Smooth muscle cell (in vitro differentiated cells): ENCODE measurements at regions not wholly inside any gene's neighbourhood (a gene's known extent, or its start where the extent isn't known, plus 50 kb on each side); places are given as distances from the start of the nearest gene placed in this dataset.

ENCODE experiments used
- DNase-seq: peaks from one replicate; lab custom pipeline; 2025; ENCODE audit not compliant: unreplicated experiment; lab: John Stamatoyannopoulos, UW
- H2AFZ ChIP-seq: fragments of 200-600 bp; sonication (generic); 2 replicates; pipeline ENCODE4 v1.6.0; 2016; ENCODE audit warnings: antibody characterized with exemption, low read depth, mild to moderate bottlenecking
- H3F3A ChIP-seq: fragments of 200-600 bp; sonication (generic); 2 replicates; pipeline ENCODE4 v1.6.0; 2017; ENCODE audit warnings: antibody characterized with exemption, low read depth
- H3K27ac ChIP-seq: fragments of 200-600 bp; sonication (generic); 2 replicates; pipeline ENCODE4 v1.5.1; 2016; ENCODE audit warnings: low read depth, mild to moderate bottlenecking
- H3K27me3 ChIP-seq: fragments of 200-600 bp; sonication (generic); 2 replicates; pipeline ENCODE4 v1.6.1; 2016; ENCODE audit warnings: low read depth, mild to moderate bottlenecking
- H3K36me3 ChIP-seq: fragments of 200-600 bp; sonication (generic); 2 replicates; pipeline ENCODE4 v1.5.1; 2016; ENCODE audit warnings: low read depth
- H3K4me1 ChIP-seq: fragments of 200-600 bp; sonication (generic); 2 replicates; pipeline ENCODE4 v1.5.1; 2016; ENCODE audit warnings: low read depth
- H3K4me2 ChIP-seq: fragments of 200-600 bp; sonication (generic); 2 replicates; pipeline ENCODE4 v1.6.0; 2016; ENCODE audit warnings: mild to moderate bottlenecking
- H3K4me3 ChIP-seq: fragments of 200-600 bp; sonication (generic); 2 replicates; pipeline ENCODE4 v1.5.1; 2016; ENCODE audit warnings: mild to moderate bottlenecking
- H3K79me2 ChIP-seq: fragments of 200-600 bp; sonication (generic); 2 replicates; pipeline ENCODE4 v1.6.0; 2016; ENCODE audit warnings: low read depth, mild to moderate bottlenecking
- H3K9ac ChIP-seq: fragments of 200-600 bp; sonication (generic); 2 replicates; pipeline ENCODE4 v1.6.0; 2016; ENCODE audit warnings: low read depth
- H3K9me3 ChIP-seq: fragments of 200-600 bp; sonication (generic); replicated peaks from 2 replicates; pipeline ENCODE4 v1.5.1; 2016; ENCODE audit warnings: low read depth
- H4K20me1 ChIP-seq: fragments of 200-600 bp; sonication (generic); 2 replicates; pipeline ENCODE4 v1.6.0; 2016; ENCODE audit warnings: low read depth
- WGBS: methylation state at CpG from one replicate; pipeline ENCODE4 v1.1.7; 2016; ENCODE audit warnings: low lambda C conversion rate; 5-methylcytosine and 5-hydroxymethylcytosine counted together
- TF ChIP-seq, protein P1 (sequence below): fragments of 200-600 bp; sonication (generic); IDR thresholded peaks from 2 replicates; pipeline ENCODE4 v1.5.1; 2017; ENCODE audit warnings: borderline replicate concordance, mild to moderate bottlenecking, antibody characterized with exemption; ENCODE audit not compliant: insufficient read depth, poor library complexity, severe bottlenecking

DNA sequence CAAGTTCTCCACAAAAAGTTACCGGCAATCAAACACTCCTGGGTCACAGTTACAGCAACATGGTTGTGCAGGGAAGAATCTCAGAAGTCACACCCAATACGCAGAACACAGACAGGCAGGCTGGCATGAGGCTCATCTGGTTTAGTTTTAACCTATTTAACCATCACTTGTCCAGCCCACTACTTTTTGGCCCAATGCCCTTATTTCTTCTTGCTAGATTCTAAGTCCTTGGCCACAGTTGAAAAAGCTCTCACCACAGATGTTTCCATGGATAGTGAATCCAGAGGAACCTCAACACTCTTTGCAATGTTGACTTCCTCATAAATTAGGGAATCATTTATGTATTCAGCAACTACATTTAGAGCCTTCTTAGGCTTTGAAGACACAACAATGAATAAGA is 50.7 kb upstream of the FNDC3A start:
- Histone ChIP-seq H2AFZ (no peak overlapping the region), H3K36me3 (no peaks in the 10 kb centered on the region), H3K27ac (no peak overlapping the region), H3K27me3 (no peaks in the 10 kb centered on the region), H3K79me2 (no peaks in the 10 kb centered on the region), H4K20me1 (no peaks in the 10 kb centered on the region), H3K9me3 (no peaks in the 10 kb centered on the region), H3K4me1 (no peaks in the 10 kb centered on the region), H3K9ac (no peak overlapping the region), H3K4me3 (no peak overlapping the region), H3K4me2 (no peak overlapping the region), H3F3A (no peaks in the 10 kb centered on the region)
- no peak for DNase-seq
- 97% methylated on average over 2 of the region's 2 CpGs for WGBS
- TF ChIP-seq, protein P1, sequence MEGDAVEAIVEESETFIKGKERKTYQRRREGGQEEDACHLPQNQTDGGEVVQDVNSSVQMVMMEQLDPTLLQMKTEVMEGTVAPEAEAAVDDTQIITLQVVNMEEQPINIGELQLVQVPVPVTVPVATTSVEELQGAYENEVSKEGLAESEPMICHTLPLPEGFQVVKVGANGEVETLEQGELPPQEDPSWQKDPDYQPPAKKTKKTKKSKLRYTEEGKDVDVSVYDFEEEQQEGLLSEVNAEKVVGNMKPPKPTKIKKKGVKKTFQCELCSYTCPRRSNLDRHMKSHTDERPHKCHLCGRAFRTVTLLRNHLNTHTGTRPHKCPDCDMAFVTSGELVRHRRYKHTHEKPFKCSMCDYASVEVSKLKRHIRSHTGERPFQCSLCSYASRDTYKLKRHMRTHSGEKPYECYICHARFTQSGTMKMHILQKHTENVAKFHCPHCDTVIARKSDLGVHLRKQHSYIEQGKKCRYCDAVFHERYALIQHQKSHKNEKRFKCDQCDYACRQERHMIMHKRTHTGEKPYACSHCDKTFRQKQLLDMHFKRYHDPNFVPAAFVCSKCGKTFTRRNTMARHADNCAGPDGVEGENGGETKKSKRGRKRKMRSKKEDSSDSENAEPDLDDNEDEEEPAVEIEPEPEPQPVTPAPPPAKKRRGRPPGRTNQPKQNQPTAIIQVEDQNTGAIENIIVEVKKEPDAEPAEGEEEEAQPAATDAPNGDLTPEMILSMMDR, result no peak
